SK-N-SH (cell line): ENCODE measurements at regions not wholly inside any gene's neighbourhood (a gene's known extent, or its start where the extent isn't known, plus 50 kb on each side); places are given as distances from the start of the nearest gene placed in this dataset.

Experiments used
- CTCF ChIA-PET: fragments of 300-600, 350-600 bp; formaldehyde crosslinking; extraction: SDS; loops from one replicate; lab custom pipeline; 2021; lab: Yijun Ruan, JAX
- POLR2A ChIA-PET: fragments of 350-600 bp; sonication (Branson Sonifier 250); formaldehyde crosslinking; extraction: SDS; loops from one replicate; lab custom pipeline; 2020; ENCODE audit warnings: antibody characterized with exemption, inconsistent platforms; lab: Yijun Ruan, JAX
- DNase-seq: peaks from one replicate; pipeline ENCODE4 v3.0.0; 2012
- H2AFZ ChIP-seq: fragments of 200-600 bp; sonication (generic); 2 replicates; pipeline ENCODE4 v1.8.1; 2016; ENCODE audit warnings: antibody characterized with exemption, mild to moderate bottlenecking, low read depth
- H3F3A ChIP-seq: fragments of 200-600 bp; sonication (generic); replicated peaks from 2 replicates; pipeline ENCODE3; 2016; ENCODE audit warnings: antibody characterized with exemption, mild to moderate bottlenecking; ENCODE audit not compliant: insufficient read depth
- H3K27ac ChIP-seq, 2 experiments: fragments of 200-500 bp in 1 of 2; fragments of 200-600 bp in 1 of 2; sonication (Bioruptor generic) in 1 of 2; sonication (generic), shearing (Covaris generic) in 1 of 2; 2 replicates each; pipeline versions ENCODE4 v1.5.1 to v1.6.1; 2014 to 2016; ENCODE audit warnings: low read depth in 2 of 2, inconsistent platforms in 1 of 2, low read length in 1 of 2, mild to moderate bottlenecking in 1 of 2, mixed read lengths in 1 of 2
- H3K27me3 ChIP-seq: fragments of 200-600 bp; sonication (generic), shearing (Covaris generic); 2 replicates; pipeline ENCODE4 v1.6.1; 2016; ENCODE audit warnings: mixed run types; ENCODE audit not compliant: insufficient read depth
- H3K36me3 ChIP-seq, 2 experiments: fragments of 200-500 bp in 1 of 2; fragments of 200-600 bp in 1 of 2; sonication (Bioruptor generic) in 1 of 2; sonication (generic) in 1 of 2; replicated peaks in 1 of 2; 2 replicates each; pipeline versions ENCODE3 to v1.5.1; 2014 to 2016; ENCODE audit warnings: low read length in 1 of 2, mild to moderate bottlenecking in 1 of 2; ENCODE audit not compliant: insufficient read depth in 2 of 2, control insufficient read depth in 1 of 2
- H3K4me1 ChIP-seq, 2 experiments: fragments of 200-500 bp in 1 of 2; fragments of 200-600 bp in 1 of 2; sonication (Bioruptor generic) in 1 of 2; sonication (generic), shearing (Covaris generic) in 1 of 2; 2 replicates each; pipeline versions ENCODE4 v1.5.1 to v1.6.1; 2014 to 2016; ENCODE audit warnings: low read depth in 1 of 2, low read length in 1 of 2, mixed run types in 1 of 2; ENCODE audit not compliant: insufficient read depth in 2 of 2, control insufficient read depth in 1 of 2
- H3K4me2 ChIP-seq: fragments of 200-600 bp; sonication (generic), shearing (Covaris generic); 2 replicates; pipeline ENCODE4 v1.6.1; 2017; ENCODE audit warnings: mixed run types
- H3K4me3 ChIP-seq, 2 experiments: fragments of 200-500 bp in 1 of 2; fragments of 200-600 bp in 1 of 2; sonication (Bioruptor generic) in 1 of 2; sonication (generic), shearing (Covaris generic) in 1 of 2; 2 replicates each; pipeline versions ENCODE4 v1.5.1 to v1.8.1; 2014 to 2016; ENCODE audit warnings: low read depth in 2 of 2, inconsistent platforms in 1 of 2, low read length in 1 of 2, mild to moderate bottlenecking in 1 of 2, mixed read lengths in 1 of 2, moderate library complexity in 1 of 2
- H3K79me2 ChIP-seq: fragments of 200-600 bp; sonication (generic); 2 replicates; pipeline ENCODE4 v1.8.1; 2017; ENCODE audit warnings: mild to moderate bottlenecking; ENCODE audit not compliant: insufficient read depth
- H3K9ac ChIP-seq: fragments of 200-600 bp; sonication (generic); 2 replicates; pipeline ENCODE4 v1.6.1; 2017; ENCODE audit warnings: mixed run types
- H3K9me2 ChIP-seq: fragments of 200-600 bp; sonication (generic); 2 replicates; pipeline ENCODE4 v1.6.1; 2017; ENCODE audit warnings: mixed run types
- H3K9me3 ChIP-seq: fragments of 200-600 bp; sonication (generic); 2 replicates; pipeline ENCODE4 v1.6.1; 2017; ENCODE audit warnings: mixed run types, mild to moderate bottlenecking, moderate library complexity
- H4K20me1 ChIP-seq: fragments of 200-600 bp; sonication (generic); 2 replicates; pipeline ENCODE4 v1.6.1; 2017; ENCODE audit warnings: mild to moderate bottlenecking, mixed run types; ENCODE audit not compliant: insufficient read depth
- ELF1 ChIP-seq: IDR thresholded peaks from 2 replicates; pipeline ENCODE4 v1.4.0; 2012
- EZH2phosphoT487 ChIP-seq: fragments of 200-600 bp; sonication (generic); IDR thresholded peaks from 2 replicates; pipeline ENCODE4 v1.6.1; 2017; ENCODE audit warnings: low read depth, mixed run types, mild to moderate bottlenecking, antibody characterized with exemption, moderate library complexity, borderline replicate concordance
- FOSL2 ChIP-seq: IDR thresholded peaks from 2 replicates; pipeline ENCODE4 v1.4.0; 2012; ENCODE audit warnings: low read depth, mild to moderate bottlenecking, moderate library complexity, borderline replicate concordance
- FOXJ3 ChIP-seq: sonication (generic); formaldehyde crosslinking; IDR thresholded peaks from 2 replicates; pipeline ENCODE4 v1.5.1; 2020; ENCODE audit warnings: mild to moderate bottlenecking, missing genetic modification reagents
- FOXM1 ChIP-seq: IDR thresholded peaks from 2 replicates; pipeline ENCODE4 v1.4.0; 2012; ENCODE audit warnings: low read depth, mild to moderate bottlenecking
- GABPA ChIP-seq: IDR thresholded peaks from 2 replicates; pipeline ENCODE4 v1.4.0; 2012; ENCODE audit warnings: low read depth, mild to moderate bottlenecking
- GATA2 ChIP-seq: sonication (generic); formaldehyde crosslinking; IDR thresholded peaks from 2 replicates; pipeline ENCODE4 v1.5.0; 2020; ENCODE audit warnings: mild to moderate bottlenecking, missing genetic modification reagents
- MAX ChIP-seq: IDR thresholded peaks from 2 replicates; pipeline ENCODE4 v1.4.0; 2012; ENCODE audit warnings: low read depth
- NRF1 ChIP-seq: IDR thresholded peaks from 2 replicates; pipeline ENCODE4 v1.6.1; 2012; ENCODE audit warnings: low read depth, mild to moderate bottlenecking, low read length
- PBX3 ChIP-seq: IDR thresholded peaks from 2 replicates; pipeline ENCODE4; 2012
- RAD21 ChIP-seq: IDR thresholded peaks from 2 replicates; pipeline ENCODE4 v1.6.1; 2012; ENCODE audit warnings: mild to moderate bottlenecking, low read length
- RCOR1 ChIP-seq: fragments of 150-350 bp; IDR thresholded peaks from 2 replicates; pipeline ENCODE4 v1.6.1; 2017; ENCODE audit warnings: antibody characterized with exemption, low read length
- REST ChIP-seq: IDR thresholded peaks from 2 replicates; pipeline ENCODE4 v1.6.1; 2012; ENCODE audit warnings: mild to moderate bottlenecking, low read depth, low read length, moderate library complexity
- RXRA ChIP-seq: IDR thresholded peaks from 2 replicates; pipeline ENCODE4 v1.4.0; 2012; ENCODE audit warnings: low read depth, mild to moderate bottlenecking, borderline replicate concordance
- TCF12 ChIP-seq: IDR thresholded peaks from 2 replicates; pipeline ENCODE4 v1.4.0; 2012
- TEAD4 ChIP-seq: IDR thresholded peaks from 2 replicates; pipeline ENCODE4 v1.4.0; 2012; ENCODE audit warnings: mild to moderate bottlenecking, borderline replicate concordance; ENCODE audit not compliant: insufficient read depth
- WGBS: methylation state at CpG from one replicate; pipeline ENCODE4 v1.1.6; 2017; ENCODE audit warnings: low lambda C conversion rate; 5-methylcytosine and 5-hydroxymethylcytosine counted together

- H3K9me2 ChIP-seq = no peaks in the 10 kb centered on the region
- TF ChIP-seq GABPA (no peak), TCF12 (no peak), FOXM1 (no peak), FOSL2 (no peak), EZH2phosphoT487 (no peak), NRF1 (no peak)
- POLR2A ChIA-PET = no interaction called here
- no peaks in the 10 kb centered on the region for H3K4me1 ChIP-seq
- no peak overlapping the region for H3K9ac ChIP-seq
- no peak overlapping the region for H3K4me3 ChIP-seq
- no peaks in the 10 kb centered on the region for H4K20me1 ChIP-seq
- peaks cover 4% of the 10 kb centered on the region; the same call in 1 of the 2 replicates for H3K9me3 ChIP-seq
- 88% methylated on average over 1 of the region's 1 CpG for WGBS
- DNase-seq = no peak
- no peak overlapping the region for H3K4me2 ChIP-seq
- CTCF ChIA-PET = no interaction called here
- no peak overlapping the region for H3K27ac ChIP-seq
- no peaks in the 10 kb centered on the region for H3K27me3 ChIP-seq
- H3F3A ChIP-seq = no peaks in the 10 kb centered on the region
- no peaks in the 10 kb centered on the region for H3K36me3 ChIP-seq
- H2AFZ ChIP-seq = no peak overlapping the region
- no peaks in the 10 kb centered on the region for H3K79me2 ChIP-seq
Observed at GRCh38 chr6:85996034-85996375, 353.3 kb upstream of the SYNCRIP start.

GRCh38 chr6:85995339-85996033 lies 352.8 kb upstream of the SYNCRIP start:
- no peak for DNase-seq

More at GRCh38 chr6:85995339-85996033, 352.8 kb upstream of the SYNCRIP start:
- ChIA-PET CTCF (no interaction called here), POLR2A (no interaction called here)
- H3K9me3 ChIP-seq = peaks cover 4% of the 10 kb centered on the region; the same call in 1 of the 2 replicates
- 18% methylated on average over 2 of the region's 2 CpGs for WGBS
- no peak overlapping the region for H3K27ac ChIP-seq
- no peaks in the 10 kb centered on the region for H3K27me3 ChIP-seq
- TF ChIP-seq NRF1 (no peak), FOSL2 (no peak), MAX (no peak), RAD21 (no peak), GATA2 (no peak), ELF1 (no peak), FOXJ3 (CRISPR knock-in tag) (no peak), TCF12 (no peak), TEAD4 (no peak), PBX3 (no peak), REST (no peak), RXRA (no peak), RCOR1 (no peak)
- no peaks in the 10 kb centered on the region for H3K9me2 ChIP-seq
- no peaks in the 10 kb centered on the region for H4K20me1 ChIP-seq
- no peaks in the 10 kb centered on the region for H3F3A ChIP-seq
- H3K4me2 ChIP-seq = no peak overlapping the region
- no peaks in the 10 kb centered on the region for H3K4me1 ChIP-seq
- no peaks in the 10 kb centered on the region for H3K79me2 ChIP-seq
- H3K4me3 ChIP-seq = no peak overlapping the region
- H3K36me3 ChIP-seq = no peaks in the 10 kb centered on the region
- no peak overlapping the region for H2AFZ ChIP-seq
- H3K9ac ChIP-seq = no peak overlapping the region
